Activated naive CD8-positive, alpha-beta T cell treated with anti-CD3 and anti-CD28 coated beads, Interleukin-2, amount 50 U/mL, for 16 hours (primary cell): ENCODE measurements at regions not wholly inside any gene's neighbourhood (a gene's known extent, or its start where the extent isn't known, plus 50 kb on each side); places are given as distances from the start of the nearest gene placed in this dataset.
"Not testable (repeated sequence)": the region's sequence is repeated elsewhere in the genome, so short reads cannot be mapped to it uniquely, and the experiment has no call there.

Source experiments
- DNase-seq: peaks from one replicate; pipeline ENCODE4 v3.0.0-alpha.2; 2020; ENCODE audit warnings: low read depth, low spot score

- no peak for DNase-seq
Measured at GRCh38 chr16:86828653-86829052, 250.3 kb downstream of the FOXL1 start.

- DNase-seq: no peak
Measured at GRCh38 chr16:86831366-86831765, 253.0 kb downstream of the FOXL1 start.

- no peak for DNase-seq
Measured at GRCh38 chr16:86833136-86833535, 254.8 kb downstream of the FOXL1 start.

- DNase-seq: no peak
Measured at GRCh38 chr16:86834451-86835035, 256.2 kb downstream of the FOXL1 start.

GRCh38 chr16:86835982-86836381 is 257.6 kb downstream of the FOXL1 start:
- DNase-seq: no peak

- no peak for DNase-seq
Measured at GRCh38 chr16:86836503-86837129, 258.3 kb downstream of the FOXL1 start.

GRCh38 chr16:86843812-86844211 is 265.5 kb downstream of the FOXL1 start:
- DNase-seq: no peak

- DNase-seq: no peak
Measured at GRCh38 chr16:86844695-86845094, 266.3 kb downstream of the FOXL1 start.

- DNase-seq: no peak
Measured at GRCh38 chr16:86846136-86846535, 267.8 kb downstream of the FOXL1 start.

- no peak for DNase-seq
Measured at GRCh38 chr16:86848821-86849220, 270.5 kb downstream of the FOXL1 start.

GRCh38 chr16:86850670-86851069 is 272.3 kb downstream of the FOXL1 start:
- DNase-seq: no peak

GRCh38 chr16:86852135-86852534 is 273.8 kb downstream of the FOXL1 start:
- DNase-seq: no peak

GRCh38 chr16:86854058-86854621 is 275.8 kb downstream of the FOXL1 start:
- DNase-seq: no peak

GRCh38 chr16:86854626-86855294 is 276.4 kb downstream of the FOXL1 start:
- DNase-seq: no peak

- no peak for DNase-seq
Measured at GRCh38 chr16:86856946-86857586, 278.7 kb downstream of the FOXL1 start.

GRCh38 chr16:86857807-86858206 is 279.5 kb downstream of the FOXL1 start:
- DNase-seq: no peak

GRCh38 chr16:86858501-86858900 is 280.2 kb downstream of the FOXL1 start:
- DNase-seq: no peak

GRCh38 chr16:86861270-86861858 is 283.0 kb downstream of the FOXL1 start:
- DNase-seq: not testable (repeated sequence)

- DNase-seq: no peak
Measured at GRCh38 chr16:86862595-86863280, 284.4 kb downstream of the FOXL1 start.

- DNase-seq: no peak
Measured at GRCh38 chr16:86863609-86864008, 285.3 kb downstream of the FOXL1 start.

- DNase-seq: no peak
Measured at GRCh38 chr16:86864586-86864985, 286.2 kb downstream of the FOXL1 start.
